T follicular helper cell (primary cell): ENCODE measurements at regions not wholly inside any gene's neighbourhood (a gene's known extent, or its start where the extent isn't known, plus 50 kb on each side); places are given as distances from the start of the nearest gene placed in this dataset.

Experiments used
- DNase-seq: peaks from one replicate; pipeline ENCODE4 v3.0.0-alpha.2; 2020; ENCODE audit warnings: low read depth

GRCh38 chr13:44093607-44094564 lies 214.2 kb downstream of the LACC1 start:
- no peak for DNase-seq

GRCh38 chr13:44096901-44097300 lies 217.2 kb downstream of the LACC1 start:
- DNase-seq, result no peak

- DNase-seq, result no peak
These were observed 218.9 kb downstream of the LACC1 start for GRCh38 chr13:44098559-44098958.

GRCh38 chr13:44101347-44102083 lies 221.8 kb downstream of the LACC1 start:
- no peak for DNase-seq

- DNase-seq, result no peak
These were observed 223.9 kb downstream of the LACC1 start for GRCh38 chr13:44103429-44104196.

DNA sequence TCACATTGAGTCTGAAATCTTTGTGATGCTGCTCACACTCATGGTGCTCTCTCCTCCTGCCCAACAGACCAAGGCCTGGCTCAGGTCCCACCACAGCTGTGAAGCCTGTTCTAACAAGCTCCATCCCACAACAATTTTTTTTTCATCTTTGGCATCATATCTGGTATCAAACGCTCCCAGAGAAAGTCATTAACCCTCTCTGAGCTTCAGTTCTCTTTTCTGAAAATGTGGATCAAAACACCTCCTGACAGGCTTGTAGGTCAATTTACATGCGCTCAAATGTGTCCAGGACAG lies 224.4 kb downstream of the LACC1 start:
- no peak for DNase-seq

GRCh38 chr13:44104969-44105368 lies 225.3 kb downstream of the LACC1 start:
- no peak for DNase-seq

DNA sequence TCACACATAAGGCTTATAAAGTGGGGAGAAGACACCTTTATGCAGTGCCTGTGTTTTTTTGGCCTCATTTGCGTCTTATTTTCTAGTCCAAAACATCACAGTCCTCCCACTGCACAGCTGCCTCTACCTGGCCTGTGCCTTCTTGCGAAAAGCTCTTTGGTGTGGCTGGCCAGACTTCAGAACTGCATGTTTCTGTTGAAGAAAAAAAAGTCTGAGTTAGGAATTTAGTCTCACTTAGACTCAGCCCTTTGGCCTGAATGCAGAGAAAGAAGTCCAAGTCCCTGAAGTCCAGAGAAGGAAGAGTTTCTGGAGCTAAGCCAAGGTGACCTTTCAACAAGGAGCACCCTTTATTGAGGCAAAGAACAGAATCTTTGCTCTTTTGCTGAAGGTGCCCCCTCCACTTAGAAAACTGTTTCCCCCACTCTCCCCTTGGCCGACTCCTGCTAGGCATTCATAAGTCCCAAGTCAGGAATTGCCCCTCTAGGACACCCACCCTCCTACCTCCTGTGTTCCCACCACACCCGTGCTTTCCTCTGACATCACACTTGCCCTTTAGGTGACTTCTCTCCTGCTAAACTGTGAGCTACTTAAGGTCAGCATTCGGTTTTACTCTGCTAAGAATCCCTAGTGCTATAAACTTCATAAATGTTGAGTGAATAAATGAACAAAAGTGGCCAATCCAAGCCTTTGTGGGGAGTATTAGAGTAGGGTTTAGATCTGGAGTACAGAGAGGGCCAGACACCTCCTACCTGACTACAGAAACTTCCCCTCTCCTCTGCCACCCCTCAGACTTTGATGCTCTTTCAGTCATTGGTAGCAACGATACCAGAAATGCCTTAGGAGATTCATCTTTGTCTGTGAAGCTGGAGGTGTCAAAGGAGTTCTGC lies 226.8 kb downstream of the LACC1 start:
- no peak for DNase-seq

DNA sequence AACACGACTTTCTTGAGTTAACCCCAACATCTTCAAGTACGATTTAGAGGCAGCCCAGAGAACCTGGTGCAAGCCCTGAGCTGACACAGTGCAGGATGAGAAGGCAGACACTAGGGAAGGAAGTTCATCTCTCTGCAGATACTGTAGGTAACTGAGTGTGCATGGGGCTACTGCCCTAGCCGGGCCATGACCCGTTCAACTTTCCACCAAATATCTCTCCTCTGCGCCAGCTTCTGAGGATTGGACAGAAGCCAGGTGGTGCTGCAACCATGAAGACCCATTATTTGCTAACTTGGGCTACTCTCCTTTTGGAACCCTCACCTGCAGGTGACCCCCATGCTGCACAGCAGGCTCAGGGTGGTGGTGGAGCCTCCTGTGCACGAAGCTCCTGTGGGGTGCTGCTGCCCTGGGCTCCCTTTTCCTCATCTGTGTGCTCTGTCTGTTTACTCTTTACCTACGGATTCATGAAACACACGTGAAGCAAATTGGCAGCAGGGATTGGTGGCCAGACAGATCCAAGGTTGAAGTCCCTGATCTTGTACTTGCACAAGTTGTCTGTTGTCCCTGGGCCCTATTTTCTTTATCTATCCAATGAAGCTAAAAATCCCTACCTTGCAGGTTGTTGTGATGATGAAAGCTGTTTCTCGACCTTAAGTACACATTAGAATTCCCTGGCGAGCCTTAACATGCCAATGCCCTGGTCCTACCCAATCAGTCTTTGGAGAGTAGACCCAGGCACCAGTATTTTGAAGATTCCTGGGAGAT lies 227.8 kb downstream of the LACC1 start:
- DNase-seq, result no peak

DNA sequence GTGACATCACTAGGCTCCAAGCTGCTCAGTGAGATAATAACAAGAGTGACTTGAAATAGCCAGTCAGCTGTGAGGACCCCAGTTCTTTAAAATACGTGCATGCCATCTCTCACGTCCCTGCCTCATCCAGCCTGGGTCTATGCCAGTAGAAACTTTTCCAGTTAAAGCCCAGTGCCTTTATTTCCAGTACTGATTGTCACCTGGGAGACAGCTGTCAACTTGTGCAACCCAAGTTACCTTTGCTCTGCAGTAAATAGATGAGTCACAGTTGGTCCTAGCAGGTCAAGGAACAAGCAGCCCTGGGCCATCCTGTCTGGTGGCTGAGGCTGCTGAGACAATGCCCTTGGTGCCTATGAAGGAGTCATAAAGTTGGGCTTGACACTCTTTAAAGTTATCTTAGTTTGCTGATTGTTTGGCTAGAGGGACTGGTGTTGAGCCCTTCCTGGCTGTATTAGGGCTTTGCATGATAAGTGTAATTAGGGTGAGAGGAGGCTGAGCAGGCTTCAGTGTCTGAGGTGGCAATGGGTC lies 228.7 kb downstream of the LACC1 start:
- no peak for DNase-seq

DNA sequence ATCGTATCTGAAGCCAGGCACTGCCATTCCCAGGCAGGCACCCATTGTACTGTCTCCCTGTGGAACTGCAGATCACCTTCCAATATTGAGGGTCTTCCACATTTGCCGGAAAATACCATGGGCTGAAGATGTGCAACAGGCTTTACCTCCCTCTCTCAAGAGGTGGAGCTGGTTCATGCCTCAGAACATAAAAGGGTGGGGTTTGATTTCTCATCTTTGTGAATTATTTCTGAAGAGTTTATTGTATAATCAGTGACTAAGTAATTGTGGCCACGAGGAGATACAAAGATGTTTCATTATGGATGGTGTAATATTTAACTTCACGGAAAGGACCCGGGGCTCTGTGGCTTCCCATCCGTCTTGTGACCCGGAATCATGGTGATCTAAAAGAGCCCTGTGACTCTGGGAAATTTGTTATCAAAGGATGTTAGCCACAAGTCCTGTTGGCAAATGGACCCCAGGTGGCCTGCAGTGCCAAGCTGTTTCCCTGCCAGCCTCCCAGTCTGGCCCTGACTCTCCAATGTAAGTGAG lies 230.5 kb downstream of the LACC1 start:
- no peak for DNase-seq

DNA sequence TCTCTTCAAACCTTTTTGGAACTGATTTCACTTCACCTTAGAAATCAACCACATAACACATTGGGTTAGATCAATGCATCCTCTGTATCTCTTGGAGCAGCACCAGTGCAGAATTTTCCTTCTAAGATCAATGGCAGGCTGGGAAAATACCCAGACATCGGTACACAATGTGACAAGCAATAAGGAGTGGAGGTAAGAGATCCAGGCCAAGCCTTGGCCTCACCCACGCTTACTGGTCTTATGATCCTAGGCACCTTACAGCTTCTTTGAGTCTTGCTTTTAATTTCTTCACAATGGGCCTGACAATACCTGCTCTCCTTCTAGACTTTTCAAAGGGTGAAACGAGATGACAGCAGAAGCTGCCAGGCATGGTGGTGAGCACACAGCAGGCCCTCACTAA lies 232.0 kb downstream of the LACC1 start:
- DNase-seq, result no peak

DNA sequence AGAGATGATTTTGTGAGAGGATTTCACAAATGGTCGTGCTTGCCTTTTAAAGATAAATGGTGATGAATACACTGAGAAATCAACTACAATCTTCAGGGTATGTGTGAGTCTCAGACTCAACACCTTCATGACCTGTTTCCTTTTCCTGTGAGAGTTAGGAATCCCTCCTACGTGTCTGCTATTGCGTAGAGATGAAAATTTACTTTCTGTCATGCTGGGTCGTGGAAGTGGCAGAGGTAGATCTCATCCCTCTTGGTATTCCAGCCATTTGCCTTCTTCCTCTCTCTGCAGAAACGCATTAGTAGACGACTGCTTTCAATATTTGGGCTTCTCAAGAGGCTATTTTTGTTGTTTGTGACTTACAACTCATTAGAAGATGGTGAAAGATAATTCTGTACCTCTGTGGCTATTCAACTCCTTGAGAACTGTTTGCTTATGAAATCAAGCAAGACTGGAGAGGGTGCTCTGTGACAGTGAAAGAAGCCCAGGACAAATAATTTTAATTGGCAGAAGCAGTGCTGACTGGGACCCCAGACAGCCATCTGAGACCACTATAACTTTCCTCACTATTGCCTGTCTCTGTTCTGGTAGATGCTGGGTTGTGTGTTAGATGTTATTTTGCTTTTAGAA lies 233.1 kb downstream of the LACC1 start:
- DNase-seq, result no peak

DNA sequence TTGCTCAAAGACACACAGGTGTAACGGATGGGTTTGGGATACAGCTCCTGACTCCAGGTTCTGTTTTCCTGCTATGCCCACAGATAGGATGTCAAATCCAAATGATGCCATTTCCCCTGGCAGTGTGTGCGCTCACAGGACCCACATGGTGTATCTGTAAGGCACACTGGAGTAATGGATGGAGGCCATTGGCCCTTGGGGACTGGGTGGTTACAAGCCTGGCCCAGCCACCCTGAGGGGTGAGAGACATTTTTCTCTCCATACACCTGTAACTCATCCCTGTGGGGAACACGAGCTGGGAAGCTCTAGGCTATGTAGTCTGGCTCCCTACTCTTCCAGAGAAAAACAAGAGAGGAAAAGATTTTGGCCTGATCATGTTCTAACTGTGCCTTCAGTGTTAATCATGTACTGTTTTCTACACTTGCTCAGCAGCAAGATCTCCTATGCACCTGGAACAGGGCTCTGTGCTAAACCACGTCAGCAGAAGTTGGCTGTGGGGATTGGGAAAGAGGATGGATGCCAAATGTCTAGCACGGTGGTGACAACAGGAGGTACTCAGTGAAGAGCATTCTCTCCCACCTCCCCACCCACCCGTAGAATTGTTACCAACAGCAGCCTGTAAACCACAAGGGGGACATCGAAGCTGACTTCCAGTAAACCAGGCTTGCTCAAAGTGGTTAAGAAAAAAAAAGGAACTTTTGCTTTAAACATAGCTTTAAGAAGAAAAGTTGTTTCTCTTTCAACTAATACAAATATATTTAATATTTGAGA lies 237.0 kb downstream of the LACC1 start:
- DNase-seq, result no peak

DNA sequence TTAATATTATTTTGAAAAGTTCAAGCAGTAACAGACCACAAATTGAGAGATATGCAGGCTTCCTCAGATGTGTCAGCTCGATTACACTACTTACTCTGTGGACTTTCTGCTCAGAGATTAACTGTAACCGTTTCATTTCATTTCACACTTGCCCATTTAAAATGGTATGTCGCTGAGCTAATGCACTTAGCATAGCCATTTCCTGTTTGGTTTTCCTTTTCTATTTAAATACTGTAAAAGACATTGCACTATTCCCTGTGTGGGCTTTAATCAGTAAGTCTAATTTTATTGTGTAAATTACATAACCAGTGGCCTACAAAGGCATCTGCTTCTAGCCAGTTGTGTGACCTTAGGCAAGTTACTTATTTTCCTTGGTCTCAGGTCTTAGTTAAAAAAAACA lies 237.6 kb downstream of the LACC1 start:
- no peak for DNase-seq

DNA sequence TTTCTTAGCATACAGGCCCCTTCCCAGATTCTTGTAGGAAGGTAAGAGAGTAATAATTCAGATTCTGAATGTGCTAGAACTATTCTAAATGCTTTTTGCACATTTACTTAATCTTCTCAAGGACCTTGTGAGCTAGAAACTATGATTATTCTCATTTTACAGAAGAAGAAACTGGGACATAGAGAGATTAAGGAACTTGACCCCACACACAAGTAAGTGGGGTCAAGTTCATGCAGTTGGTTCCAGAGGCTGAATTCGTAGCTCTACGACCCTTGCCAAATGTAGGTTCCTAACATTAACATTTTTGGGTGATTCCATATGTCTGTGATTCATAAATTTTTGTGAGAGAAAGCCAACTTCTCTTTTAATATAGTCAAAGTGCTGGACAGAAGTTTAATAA lies 238.1 kb downstream of the LACC1 start:
- no peak for DNase-seq

DNA sequence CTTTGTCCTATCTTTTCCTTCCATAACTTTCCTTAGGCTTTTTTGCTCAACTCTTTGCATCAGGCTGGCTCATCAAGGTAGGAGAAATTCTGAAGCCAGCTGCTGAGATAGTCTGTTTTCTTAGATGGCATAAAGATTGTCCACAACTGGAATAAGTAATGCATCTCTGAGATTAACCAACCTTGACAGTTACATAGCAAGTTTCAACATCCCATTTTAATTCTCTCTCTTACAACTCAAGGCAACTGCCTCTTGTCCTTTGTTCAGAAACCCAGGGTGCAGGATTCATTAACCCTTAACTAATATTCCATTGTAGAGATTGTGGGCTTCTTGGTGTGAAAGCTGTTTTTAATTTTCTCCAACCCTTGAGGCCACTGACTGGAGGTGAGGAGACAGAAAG lies 239.2 kb downstream of the LACC1 start:
- DNase-seq, result no peak

DNA sequence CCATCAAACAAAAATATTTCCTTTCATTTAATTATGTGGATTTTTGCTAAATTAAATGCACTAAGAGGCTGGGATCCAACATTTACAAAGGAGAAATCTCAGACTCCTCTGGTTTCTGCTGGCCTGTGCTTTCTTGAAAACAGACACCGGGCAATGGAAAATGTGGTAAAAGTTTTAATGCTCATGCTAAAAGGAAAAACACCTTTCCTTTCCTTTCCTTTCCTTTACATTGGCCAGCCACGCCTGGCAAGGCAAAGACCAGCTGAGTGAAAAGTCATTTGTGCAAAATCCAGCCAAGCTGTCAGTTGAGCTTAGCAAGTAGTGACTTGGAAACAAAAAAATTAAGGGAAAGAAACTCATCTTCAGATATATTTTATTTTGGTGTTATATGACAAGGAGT lies 240.3 kb downstream of the LACC1 start:
- DNase-seq, result no peak
